Activated T-cell treated with anti-CD3 and anti-CD28 coated beads, Interleukin-2, amount 50 U/mL, for 72 hours (primary cell): ENCODE measurements at regions not wholly inside any gene's neighbourhood (a gene's known extent, or its start where the extent isn't known, plus 50 kb on each side); places are given as distances from the start of the nearest gene placed in this dataset.
"Not testable (repeated sequence)": the region's sequence is repeated elsewhere in the genome, so short reads cannot be mapped to it uniquely, and the experiment has no call there.

ENCODE experiments used
- ATAC-seq, 2 donors: fragments of 150-1000 bp; cut with Tn5 transposase; replicated peaks in 1 of 2; 2 replicates each; pipeline ENCODE4 v1.10.0; 2021; ENCODE audit warnings: moderate library complexity in 2 of 2, mild to moderate bottlenecking in 1 of 2
- DNase-seq, 2 donors: peaks; one replicate each; pipeline ENCODE4 v3.0.0; 2021 to 2022; ENCODE audit warnings: mixed read lengths in 1 of 2
- H3K27ac Mint-ChIP-seq: one replicate; pipeline ENCODE4 v1.8.0; 2022; ENCODE audit warnings: mild to moderate bottlenecking, moderate library complexity, mixed read lengths
- H3K27me3 Mint-ChIP-seq: one replicate; pipeline ENCODE4 v1.8.0; 2022; ENCODE audit warnings: low read depth, mixed read lengths
- H3K36me3 Mint-ChIP-seq, 2 donors: one replicate each; pipeline ENCODE4 v1.8.0; 2022; ENCODE audit warnings: mixed read lengths in 2 of 2, mild to moderate bottlenecking in 1 of 2; ENCODE audit not compliant: insufficient read depth in 2 of 2
- H3K4me1 Mint-ChIP-seq: one replicate; pipeline ENCODE4 v1.8.0; 2022; ENCODE audit warnings: low read depth, mixed read lengths
- H3K4me3 Mint-ChIP-seq, 2 donors: one replicate each; pipeline ENCODE4 v1.8.0; 2022; ENCODE audit warnings: mild to moderate bottlenecking in 2 of 2, mixed read lengths in 2 of 2, moderate library complexity in 2 of 2
- H3K9me3 Mint-ChIP-seq, 2 donors: one replicate each; pipeline ENCODE4 v1.8.0; 2022; ENCODE audit warnings: mixed read lengths in 2 of 2

DNA sequence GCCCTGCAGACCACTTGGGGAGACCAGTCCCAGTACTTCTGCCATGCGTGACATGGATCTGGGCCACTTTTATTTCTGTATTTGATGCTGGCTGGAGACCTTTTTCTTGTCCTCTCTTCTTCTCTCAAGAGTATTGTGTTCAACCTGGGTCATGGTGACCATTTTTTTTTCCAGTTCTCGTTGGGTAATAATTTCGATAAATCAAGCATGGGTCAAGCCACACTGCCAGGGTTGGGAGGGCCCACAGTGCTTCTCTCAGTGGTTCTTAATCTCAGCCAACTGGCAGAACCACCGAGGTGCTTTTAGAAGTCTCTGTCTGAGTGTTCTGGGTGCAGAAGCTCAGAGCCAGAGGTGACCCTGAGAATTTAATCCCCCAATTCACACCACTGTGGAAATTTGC lies 269.9 kb downstream of the SEC23IP start:
- Mint-ChIP-seq H3K36me3 (no peaks in the 10 kb centered on the region), H3K9me3 (peaks cover 0 to 4% of the 10 kb centered on the region in 2 donors), H3K4me3 (no peak overlapping the region), H3K4me1 (no peaks in the 10 kb centered on the region), H3K27me3 (no peaks in the 10 kb centered on the region), H3K27ac (no peak overlapping the region)
- DNase-seq (no peak), ATAC-seq (no peak)

DNA sequence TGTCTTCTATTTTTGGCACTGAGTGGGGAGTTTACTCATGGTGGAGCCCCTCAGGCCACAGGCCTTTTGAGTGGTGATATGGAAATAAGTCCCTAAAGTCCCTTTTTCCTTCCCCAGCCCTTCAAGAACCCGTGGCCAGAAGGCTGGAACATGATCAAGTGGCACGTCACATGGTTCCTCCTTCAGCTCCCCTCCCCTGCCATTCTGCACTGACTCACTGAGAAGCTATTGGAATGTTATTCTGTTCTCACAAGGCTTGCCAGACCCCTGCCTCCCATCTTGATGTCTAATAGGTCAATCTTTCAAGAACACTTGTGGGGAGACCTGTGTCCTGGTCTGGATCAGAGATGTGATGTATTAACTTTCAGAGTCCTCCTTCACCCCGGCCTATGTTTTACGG lies 279.8 kb downstream of the SEC23IP start:
- Mint-ChIP-seq H3K36me3 (no peaks in the 10 kb centered on the region), H3K9me3 (no peaks in the 10 kb centered on the region), H3K4me3 (no peak overlapping the region), H3K27ac (no peak overlapping the region), H3K4me1 (no peaks in the 10 kb centered on the region), H3K27me3 (peaks cover 8% of the 10 kb centered on the region)
- DNase-seq (no peak), ATAC-seq (no peak)

DNA sequence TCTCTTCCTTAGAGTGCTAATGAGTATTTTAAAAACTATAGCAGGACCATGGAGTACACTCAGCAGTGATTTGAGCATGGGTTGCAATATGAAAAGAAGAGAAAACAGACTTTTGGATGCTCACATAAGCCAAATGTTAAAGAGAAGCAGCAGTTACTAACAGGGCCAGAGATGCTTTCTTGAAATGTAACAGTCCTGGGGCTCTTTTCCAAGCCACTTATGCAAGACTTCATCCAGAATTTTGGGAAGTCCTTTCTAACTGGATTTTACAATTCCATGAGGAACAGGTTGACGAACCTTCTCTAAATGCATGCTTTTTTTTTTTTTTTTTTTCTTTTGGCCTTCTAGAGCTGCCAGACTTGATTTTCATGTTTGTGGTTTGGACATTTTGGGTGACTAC lies 282.0 kb downstream of the SEC23IP start:
- Mint-ChIP-seq H3K36me3 (no peaks in the 10 kb centered on the region), H3K9me3 (no peaks in the 10 kb centered on the region), H3K27me3 (peaks cover 19% of the 10 kb centered on the region), H3K4me1 (no peaks in the 10 kb centered on the region), H3K4me3 (no peak overlapping the region), H3K27ac (no peak overlapping the region)
- DNase-seq (no peak), ATAC-seq (no peak)

DNA sequence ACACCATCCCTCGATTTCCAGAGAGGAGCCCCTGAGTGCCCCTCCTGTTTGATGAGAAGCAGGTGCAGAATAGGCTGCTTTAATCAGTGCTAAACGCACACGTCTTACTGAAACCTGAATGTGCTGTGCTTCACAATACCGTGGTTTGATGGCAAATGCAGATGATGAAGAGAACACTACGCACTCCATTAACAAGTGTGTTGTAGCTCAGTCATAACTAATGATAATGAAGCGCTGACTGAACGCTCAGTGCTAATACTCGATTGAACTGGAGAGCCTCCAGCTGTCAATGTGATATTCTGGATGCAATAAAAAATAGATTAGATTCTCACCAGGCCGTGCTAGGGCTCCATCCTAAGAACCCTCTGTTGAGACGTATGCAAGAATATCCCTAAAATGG lies 279.7 kb upstream of the PLPP4 start:
- Mint-ChIP-seq H3K36me3 (no peaks in the 10 kb centered on the region), H3K4me3 (no peak overlapping the region), H3K27ac (no peak overlapping the region)

DNA sequence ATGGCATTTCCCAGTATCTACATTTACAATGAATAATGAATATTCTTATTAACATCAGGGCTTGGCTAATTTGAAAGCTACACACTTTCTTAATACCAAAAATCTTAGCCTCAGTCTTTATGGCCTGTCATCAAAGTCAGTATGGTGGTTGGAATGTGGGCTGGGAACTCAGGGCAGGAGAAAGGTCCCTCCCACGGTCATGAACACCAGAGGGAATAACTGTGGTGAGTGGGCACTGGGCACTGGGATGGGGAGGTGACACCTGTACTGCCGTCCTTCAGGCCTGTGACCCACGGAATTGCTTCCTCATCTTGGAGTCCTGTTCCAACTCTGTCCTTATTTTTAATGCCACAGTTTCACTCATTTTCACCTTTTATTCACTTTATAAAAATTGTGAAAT lies 276.9 kb upstream of the PLPP4 start:
- Mint-ChIP-seq H3K4me3 (no peak overlapping the region), H3K27me3 (peaks cover 19% of the 10 kb centered on the region), H3K27ac (no peak overlapping the region), H3K4me1 (no peaks in the 10 kb centered on the region), H3K36me3 (no peaks in the 10 kb centered on the region), H3K9me3 (no peaks in the 10 kb centered on the region)
- ATAC-seq (no peak), DNase-seq (no peak)

More for the DNA sequence above, 279.7 kb upstream of the PLPP4 start:
- no peaks in the 10 kb centered on the region for H3K9me3 Mint-ChIP-seq
- peaks cover 19% of the 10 kb centered on the region for H3K27me3 Mint-ChIP-seq
- no peaks in the 10 kb centered on the region for H3K4me1 Mint-ChIP-seq
- no peak for ATAC-seq
- DNase-seq = no peak

DNA sequence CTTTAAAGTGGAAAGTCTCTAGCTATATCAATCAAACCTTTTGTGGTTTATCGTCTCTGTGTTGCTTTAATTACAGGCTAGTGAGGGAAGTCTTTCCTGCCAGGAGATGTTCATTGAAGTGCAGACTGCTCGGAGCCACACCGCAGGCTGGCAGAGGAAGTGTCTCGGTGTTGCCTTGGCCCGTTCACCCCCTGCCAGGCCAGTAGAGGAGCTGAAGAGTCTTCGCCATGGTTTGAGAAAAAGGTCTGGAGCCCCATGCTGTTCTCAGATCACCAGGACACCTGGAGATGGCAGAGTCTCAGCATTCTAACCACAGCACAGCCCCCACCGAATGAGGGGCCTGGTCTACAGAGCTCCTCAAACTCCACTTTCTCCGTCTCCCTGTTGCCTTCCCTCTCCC lies 275.9 kb upstream of the PLPP4 start:
- Mint-ChIP-seq H3K4me1 (no peaks in the 10 kb centered on the region), H3K27ac (no peak overlapping the region), H3K4me3 (no peak overlapping the region), H3K36me3 (no peaks in the 10 kb centered on the region), H3K27me3 (peaks cover 19% of the 10 kb centered on the region), H3K9me3 (no peaks in the 10 kb centered on the region)
- no peak for DNase-seq
- ATAC-seq = no peak

DNA sequence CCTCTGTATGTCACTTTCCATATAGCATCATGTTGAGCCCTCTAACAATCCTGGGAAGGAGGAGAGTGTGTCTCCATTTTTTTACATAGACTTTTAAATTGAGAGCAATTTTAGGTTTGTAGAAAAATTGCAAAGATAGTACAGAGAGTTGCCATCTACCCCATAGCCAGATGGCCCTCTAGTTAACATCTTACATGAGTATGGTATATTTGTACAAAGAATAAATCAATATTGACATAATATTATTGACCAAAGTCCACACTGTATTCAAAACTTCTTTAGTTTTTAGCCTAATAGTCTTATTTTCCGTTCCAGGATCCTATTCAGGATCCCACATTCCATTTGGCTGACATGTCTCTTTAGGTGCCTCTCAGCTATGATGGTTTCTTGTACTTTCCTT lies 274.6 kb upstream of the PLPP4 start:
- Mint-ChIP-seq H3K4me1 (no peaks in the 10 kb centered on the region), H3K27me3 (peaks cover 11% of the 10 kb centered on the region), H3K27ac (no peak overlapping the region), H3K4me3 (no peak overlapping the region), H3K36me3 (no peaks in the 10 kb centered on the region), H3K9me3 (peaks cover 0 to 2% of the 10 kb centered on the region in 2 donors)
- no peak for ATAC-seq
- DNase-seq = no peak

DNA sequence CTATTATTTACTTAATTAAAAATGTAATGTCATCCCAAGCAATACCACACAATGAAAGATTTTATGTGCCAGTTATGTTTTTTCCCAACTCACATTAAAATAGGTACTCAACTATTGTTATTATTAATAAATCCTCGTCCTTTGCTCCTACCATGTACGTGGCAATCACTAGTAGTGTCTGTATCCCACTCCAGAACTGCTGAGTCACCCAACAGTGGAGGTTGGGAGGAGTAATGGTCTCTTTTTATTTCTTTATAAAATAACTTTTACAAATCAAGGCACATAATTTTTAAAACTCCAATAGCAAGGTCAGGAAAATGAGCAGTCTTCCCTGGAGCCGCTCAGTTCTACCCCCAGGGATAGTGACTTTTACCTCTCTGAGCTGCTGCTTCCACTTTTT lies 273.5 kb upstream of the PLPP4 start:
- Mint-ChIP-seq H3K27me3 (no peaks in the 10 kb centered on the region), H3K9me3 (peaks cover 0 to 2% of the 10 kb centered on the region in 2 donors), H3K4me1 (no peaks in the 10 kb centered on the region), H3K27ac (no peak overlapping the region), H3K36me3 (no peaks in the 10 kb centered on the region), H3K4me3 (no peak overlapping the region)
- ATAC-seq (no peak), DNase-seq (no peak)

DNA sequence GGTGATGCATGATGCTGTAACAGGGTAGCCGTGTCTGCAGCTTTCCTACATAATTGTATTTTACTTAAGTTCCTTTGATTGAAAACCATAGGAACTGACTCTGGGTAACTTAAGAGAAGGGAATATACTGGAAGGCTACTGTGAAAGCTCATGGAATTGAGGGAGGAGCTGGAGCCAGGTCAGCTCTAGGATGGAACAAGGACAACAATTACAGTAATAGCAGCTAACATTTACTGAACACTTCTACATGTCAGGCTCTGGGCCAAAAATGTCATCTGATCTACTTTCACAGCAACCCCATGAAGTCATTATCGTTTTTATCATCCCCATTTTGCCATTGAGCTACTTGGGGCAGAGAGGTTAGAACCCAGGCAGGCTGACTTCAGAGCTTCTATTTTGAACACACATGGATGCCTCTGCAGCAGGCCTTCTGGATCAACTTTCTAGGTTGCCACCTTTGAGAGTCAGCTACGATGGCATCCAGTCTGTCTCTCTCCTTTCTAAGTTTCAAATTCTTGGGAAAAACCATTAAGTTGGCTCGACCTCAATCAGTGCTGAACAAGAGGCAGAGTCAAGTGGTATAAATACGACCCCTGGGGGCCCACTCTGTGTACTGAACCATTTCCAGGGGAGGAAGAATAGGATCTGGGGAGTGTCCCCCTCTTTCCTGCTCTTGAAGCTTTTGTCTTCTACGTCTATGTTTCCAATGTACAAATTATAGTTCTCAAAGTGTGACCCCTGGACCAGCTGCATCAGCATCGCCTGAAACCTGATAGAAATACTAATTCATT lies 272.3 kb upstream of the PLPP4 start:
- no peaks in the 10 kb centered on the region for H3K36me3 Mint-ChIP-seq
- H3K27ac Mint-ChIP-seq = no peak overlapping the region
- no peaks in the 10 kb centered on the region for H3K27me3 Mint-ChIP-seq
- no peak overlapping the region for H3K4me3 Mint-ChIP-seq
- H3K4me1 Mint-ChIP-seq = no peaks in the 10 kb centered on the region
- H3K9me3 Mint-ChIP-seq = peaks cover 0 to 2% of the 10 kb centered on the region in 2 donors
- ATAC-seq (no peak), DNase-seq (no peak)

DNA sequence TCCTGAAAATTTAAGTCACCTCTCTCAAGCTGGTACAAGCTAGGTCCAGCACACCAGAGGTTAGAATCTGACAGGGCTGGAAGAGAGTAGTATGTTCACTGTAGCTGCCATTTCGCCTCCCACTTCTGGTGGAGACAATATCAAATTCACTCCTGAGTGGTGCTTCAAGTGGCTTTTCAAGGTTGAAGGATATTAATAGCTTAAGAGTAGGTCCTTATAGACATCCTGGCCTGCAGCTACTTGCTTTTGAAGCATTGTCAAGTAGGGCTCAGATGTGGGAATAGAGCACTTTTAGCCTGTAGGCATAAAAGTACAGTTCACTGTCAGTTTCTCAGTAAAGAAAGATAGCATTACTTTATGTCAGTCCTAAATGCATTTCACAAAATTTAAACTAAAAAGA lies 270.5 kb upstream of the PLPP4 start:
- Mint-ChIP-seq H3K4me1 (no peaks in the 10 kb centered on the region), H3K4me3 (no peak overlapping the region), H3K27ac (no peak overlapping the region), H3K36me3 (no peaks in the 10 kb centered on the region), H3K9me3 (peaks cover 0 to 2% of the 10 kb centered on the region in 2 donors), H3K27me3 (no peaks in the 10 kb centered on the region)
- ATAC-seq = no peak
- no peak for DNase-seq

DNA sequence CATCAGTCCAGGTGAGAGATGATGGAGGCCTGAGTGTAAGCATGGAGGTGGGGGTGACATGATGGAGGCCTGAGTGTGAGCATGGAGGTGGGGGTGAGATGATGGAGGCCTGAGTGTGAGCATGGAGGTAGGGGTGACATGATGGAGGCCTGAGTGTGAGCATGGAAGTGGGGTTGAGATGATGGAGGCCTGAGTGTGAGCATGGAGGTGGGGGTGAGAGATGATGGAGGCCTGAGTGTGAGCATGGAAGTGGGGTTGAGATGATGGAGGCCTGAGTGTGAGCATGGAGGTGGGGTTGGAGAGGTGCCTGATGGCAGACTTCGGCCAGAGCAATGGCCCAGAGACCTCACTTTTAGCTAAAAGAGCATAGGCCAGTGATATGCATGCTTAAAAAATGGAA lies 269.9 kb upstream of the PLPP4 start:
- not testable (repeated sequence) for H3K9me3 Mint-ChIP-seq, H3K4me3 Mint-ChIP-seq, DNase-seq, H3K27me3 Mint-ChIP-seq, H3K4me1 Mint-ChIP-seq, ATAC-seq, H3K36me3 Mint-ChIP-seq, H3K27ac Mint-ChIP-seq

DNA sequence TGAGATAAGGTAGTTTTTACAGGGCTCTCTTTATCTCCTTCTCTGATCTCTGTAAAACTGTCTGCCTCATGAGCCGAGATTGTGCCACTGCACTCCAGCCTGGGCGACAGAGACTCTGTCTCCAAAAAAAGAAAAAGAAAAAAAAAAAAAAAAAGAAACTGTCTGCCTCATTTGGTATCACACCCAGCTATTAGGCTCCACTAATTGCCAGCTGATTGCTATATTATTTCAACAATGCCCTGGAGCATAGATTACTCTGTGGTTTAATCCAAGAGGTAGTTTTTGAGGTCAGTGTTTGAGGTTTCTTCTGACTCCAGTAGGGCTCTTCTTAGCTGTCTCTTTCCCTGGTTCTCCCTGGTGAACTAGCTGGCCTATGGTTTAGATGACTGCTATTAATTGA lies 268.1 kb upstream of the PLPP4 start:
- no peaks in the 10 kb centered on the region for H3K4me1 Mint-ChIP-seq
- H3K4me3 Mint-ChIP-seq = no peak overlapping the region
- no peak overlapping the region for H3K27ac Mint-ChIP-seq
- no peak for DNase-seq
- no peaks in the 10 kb centered on the region for H3K36me3 Mint-ChIP-seq
- no peaks in the 10 kb centered on the region for H3K27me3 Mint-ChIP-seq
- ATAC-seq = no peak
- peaks cover 0 to 2% of the 10 kb centered on the region in 2 donors for H3K9me3 Mint-ChIP-seq

DNA sequence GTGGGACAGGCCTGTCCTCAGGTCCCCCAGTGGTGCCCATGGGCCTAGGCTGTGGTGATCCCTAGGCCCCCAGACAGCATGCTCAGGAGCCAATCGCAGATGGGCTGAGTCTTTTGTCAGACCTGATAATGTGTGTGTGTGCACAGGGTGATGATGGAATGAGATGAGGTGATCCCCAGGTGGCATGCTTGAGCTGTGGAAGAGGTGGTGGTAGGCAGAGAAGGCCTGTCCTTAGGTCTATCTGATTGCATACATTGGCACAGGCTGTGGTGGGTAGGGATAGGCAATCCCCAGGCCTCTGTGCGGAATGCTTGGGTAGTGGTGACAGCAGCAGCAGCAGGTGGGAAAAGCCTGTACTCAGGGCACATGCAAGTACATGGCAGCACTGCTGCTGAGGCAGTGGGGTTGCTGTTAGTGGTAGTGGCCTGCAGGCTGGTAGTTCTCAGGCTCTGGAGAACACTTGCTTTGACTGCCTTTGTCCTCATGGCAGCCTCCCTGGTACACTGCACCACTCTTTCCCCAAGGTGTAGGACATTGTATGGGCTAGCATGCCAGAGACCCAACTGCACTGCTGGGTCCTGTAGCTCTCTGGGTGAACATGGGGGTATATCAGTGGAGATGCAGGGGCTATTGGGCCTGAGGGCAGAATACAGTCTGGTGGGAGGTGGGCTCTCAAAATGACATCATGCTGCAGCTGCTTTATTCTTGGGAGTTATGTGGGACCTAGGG lies 260.9 kb upstream of the PLPP4 start:
- no peaks in the 10 kb centered on the region for H3K4me1 Mint-ChIP-seq
- H3K36me3 Mint-ChIP-seq = no peaks in the 10 kb centered on the region
- H3K9me3 Mint-ChIP-seq = no peaks in the 10 kb centered on the region
- DNase-seq (no peak), ATAC-seq (no peak)
- H3K4me3 Mint-ChIP-seq = no peak overlapping the region
- H3K27me3 Mint-ChIP-seq = no peaks in the 10 kb centered on the region
- no peak overlapping the region for H3K27ac Mint-ChIP-seq

DNA sequence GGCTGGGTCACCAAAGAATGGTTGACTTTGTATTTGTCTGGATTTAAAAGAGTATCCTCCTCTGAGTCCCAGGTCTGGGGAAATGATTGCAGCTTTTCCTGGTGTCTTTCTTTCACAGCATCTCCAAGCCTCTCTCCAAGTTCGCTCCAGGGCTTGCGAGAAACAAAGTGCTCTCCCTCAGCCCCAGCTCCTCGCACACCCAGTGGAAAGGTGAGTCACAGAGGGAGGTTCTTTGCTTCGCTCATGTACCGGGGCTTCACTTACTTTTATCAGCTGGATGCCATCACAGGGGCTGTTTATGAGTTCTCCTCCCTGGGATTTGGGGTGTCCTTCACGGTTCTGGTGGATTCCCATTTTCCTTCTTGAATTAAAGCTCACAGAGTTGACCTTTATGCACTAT lies 252.2 kb upstream of the PLPP4 start:
- no peak overlapping the region for H3K27ac Mint-ChIP-seq
- ATAC-seq = no peak

More for the DNA sequence above, 252.2 kb upstream of the PLPP4 start:
- H3K4me3 Mint-ChIP-seq = no peak overlapping the region
- H3K4me1 Mint-ChIP-seq = no peaks in the 10 kb centered on the region
- no peaks in the 10 kb centered on the region for H3K36me3 Mint-ChIP-seq
- no peak for DNase-seq
- no peaks in the 10 kb centered on the region for H3K9me3 Mint-ChIP-seq
- peaks cover 6% of the 10 kb centered on the region for H3K27me3 Mint-ChIP-seq
